DMS 273 treated with DMSO at 0.1 percent for 48 hours (cell line): ENCODE measurements at regions not wholly inside any gene's neighbourhood (a gene's known extent, or its start where the extent isn't known, plus 50 kb on each side); places are given as distances from the start of the nearest gene placed in this dataset.
A peak's percentile ranks its signal among the peaks of the same experiment; 100 is the strongest.

Source experiments
- DNase-seq: peaks from one replicate; lab custom pipeline; 2025; lab: John Stamatoyannopoulos, UW

- no peak for DNase-seq
Observed at GRCh38 chrX:110432091-110432905, 73.7 kb downstream of the RTL9 start.

GRCh38 chrX:110432906-110433215 lies 74.2 kb downstream of the RTL9 start:
- no peak for DNase-seq

- DNase-seq, result no peak
Observed at GRCh38 chrX:110435196-110435595, 76.5 kb downstream of the RTL9 start.

- no peak for DNase-seq
Observed at GRCh38 chrX:110436523-110436922, 77.9 kb downstream of the RTL9 start.

- no peak for DNase-seq
Observed at GRCh38 chrX:110437686-110438085, 79.0 kb downstream of the RTL9 start.

- DNase-seq, result no peak
Observed at GRCh38 chrX:110440016-110440805, 81.6 kb downstream of the RTL9 start.

- peak; percentile 37 for DNase-seq
Observed at GRCh38 chrX:110442635-110443034, 84.0 kb downstream of the RTL9 start.

- no peak for DNase-seq
Observed at GRCh38 chrX:110444996-110445395, 86.3 kb downstream of the RTL9 start.

- no peak for DNase-seq
Observed at GRCh38 chrX:110448459-110448858, 89.8 kb downstream of the RTL9 start.

- no peak for DNase-seq
Observed at GRCh38 chrX:110449312-110449711, 90.7 kb downstream of the RTL9 start.

GRCh38 chrX:110450050-110450449 lies 91.4 kb downstream of the RTL9 start:
- DNase-seq, result peak; percentile 31

- DNase-seq, result no peak
Observed at GRCh38 chrX:110454336-110454735, 95.7 kb downstream of the RTL9 start.

- no peak for DNase-seq
Observed at GRCh38 chrX:110462957-110463356, 104.3 kb downstream of the RTL9 start.

GRCh38 chrX:110466790-110467189 lies 108.1 kb downstream of the RTL9 start:
- DNase-seq, result no peak

GRCh38 chrX:110472265-110472664 lies 113.6 kb downstream of the RTL9 start:
- no peak for DNase-seq

- DNase-seq, result no peak
Observed at GRCh38 chrX:110477593-110478228, 119.1 kb downstream of the RTL9 start.

- DNase-seq, result no peak
Observed at GRCh38 chrX:110491846-110492620, 133.4 kb downstream of the RTL9 start.

GRCh38 chrX:110504947-110505346 lies 146.3 kb downstream of the RTL9 start:
- no peak for DNase-seq

- no peak for DNase-seq
Observed at GRCh38 chrX:110509755-110510532, 151.3 kb downstream of the RTL9 start.

GRCh38 chrX:110511238-110511637 lies 152.6 kb downstream of the RTL9 start:
- DNase-seq, result no peak

GRCh38 chrX:110512341-110512740 lies 153.7 kb downstream of the RTL9 start:
- no peak for DNase-seq
